GM12873 (cell line): ENCODE measurements at regions not wholly inside any gene's neighbourhood (a gene's known extent, or its start where the extent isn't known, plus 50 kb on each side); places are given as distances from the start of the nearest gene placed in this dataset.

Source experiments
- TF ChIP-seq, protein P1 (sequence below): IDR thresholded peaks from 2 replicates; pipeline ENCODE4 v1.5.1; 2012; ENCODE audit warnings: low read depth, mild to moderate bottlenecking, moderate library complexity, low read length, control low read depth; ENCODE audit not compliant: insufficient read depth; ENCODE audit errors: missing control alignments

DNA sequence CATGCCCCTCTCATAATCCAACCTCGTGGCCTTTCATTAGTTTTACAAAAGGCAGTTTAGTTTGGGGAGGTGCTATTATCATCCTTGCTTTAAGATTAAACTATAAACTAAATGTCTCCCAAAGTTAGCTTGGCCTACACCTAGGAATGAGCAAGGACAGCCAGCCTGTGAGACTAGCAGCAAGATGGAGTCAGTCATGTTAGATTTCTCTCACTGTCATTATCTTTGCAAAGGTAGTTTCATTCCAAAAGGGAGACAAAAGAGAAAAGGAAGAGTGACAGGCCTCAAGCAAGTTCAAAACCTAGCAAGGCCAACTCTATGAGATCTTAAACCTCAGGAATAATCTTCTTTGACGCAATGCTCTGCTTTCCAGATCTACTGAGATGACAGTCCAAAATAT lies 232.2 kb downstream of the UBE3D start:
- TF ChIP-seq, protein P1, sequence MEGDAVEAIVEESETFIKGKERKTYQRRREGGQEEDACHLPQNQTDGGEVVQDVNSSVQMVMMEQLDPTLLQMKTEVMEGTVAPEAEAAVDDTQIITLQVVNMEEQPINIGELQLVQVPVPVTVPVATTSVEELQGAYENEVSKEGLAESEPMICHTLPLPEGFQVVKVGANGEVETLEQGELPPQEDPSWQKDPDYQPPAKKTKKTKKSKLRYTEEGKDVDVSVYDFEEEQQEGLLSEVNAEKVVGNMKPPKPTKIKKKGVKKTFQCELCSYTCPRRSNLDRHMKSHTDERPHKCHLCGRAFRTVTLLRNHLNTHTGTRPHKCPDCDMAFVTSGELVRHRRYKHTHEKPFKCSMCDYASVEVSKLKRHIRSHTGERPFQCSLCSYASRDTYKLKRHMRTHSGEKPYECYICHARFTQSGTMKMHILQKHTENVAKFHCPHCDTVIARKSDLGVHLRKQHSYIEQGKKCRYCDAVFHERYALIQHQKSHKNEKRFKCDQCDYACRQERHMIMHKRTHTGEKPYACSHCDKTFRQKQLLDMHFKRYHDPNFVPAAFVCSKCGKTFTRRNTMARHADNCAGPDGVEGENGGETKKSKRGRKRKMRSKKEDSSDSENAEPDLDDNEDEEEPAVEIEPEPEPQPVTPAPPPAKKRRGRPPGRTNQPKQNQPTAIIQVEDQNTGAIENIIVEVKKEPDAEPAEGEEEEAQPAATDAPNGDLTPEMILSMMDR: no peak

DNA sequence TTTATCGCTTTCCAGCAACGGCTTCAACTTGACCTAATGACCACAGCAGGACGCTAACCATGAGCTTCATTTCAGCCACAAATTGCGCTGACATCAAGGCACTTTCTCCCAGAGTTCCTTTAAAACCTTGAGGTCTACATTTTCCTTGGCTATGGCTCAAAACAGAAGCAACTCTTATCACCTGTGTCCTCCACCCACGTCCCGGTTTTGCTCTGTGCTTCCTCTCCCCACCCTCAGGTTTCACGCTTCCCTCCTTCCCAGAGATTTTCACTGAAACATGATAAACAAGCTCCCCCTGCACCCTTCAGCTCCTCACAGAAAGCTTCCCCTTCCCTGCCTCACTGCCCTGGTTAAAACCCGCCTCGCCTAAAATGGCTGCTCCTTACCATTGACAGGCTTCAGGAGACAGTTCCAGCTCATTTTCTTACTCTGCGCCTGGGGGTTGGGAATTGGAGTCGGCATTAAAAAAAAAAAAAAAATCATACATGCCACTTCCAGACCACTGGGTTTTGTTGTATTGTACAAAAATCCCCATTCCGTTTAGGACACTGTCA lies 229.5 kb downstream of the UBE3D start:
- TF ChIP-seq, protein P1: no peak

DNA sequence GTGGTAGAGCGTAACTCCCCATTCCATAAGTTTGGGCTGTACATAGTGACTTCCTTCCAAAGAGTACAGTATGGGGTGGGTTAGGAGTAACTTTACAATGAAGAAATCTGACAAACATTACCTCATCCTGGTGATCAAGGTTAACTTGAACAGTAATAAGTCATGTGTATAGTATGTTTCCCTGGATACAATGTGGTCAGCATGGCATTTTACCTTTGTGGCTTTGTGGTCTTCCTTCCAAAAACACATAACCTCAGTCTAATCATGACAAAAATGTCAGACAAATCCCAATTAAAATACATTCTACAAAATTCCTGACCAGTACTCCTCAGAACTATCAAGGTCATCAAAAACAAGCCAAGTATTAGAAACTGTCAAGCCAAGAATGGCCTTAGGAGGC lies 225.1 kb downstream of the UBE3D start:
- TF ChIP-seq, protein P1: no peak

DNA sequence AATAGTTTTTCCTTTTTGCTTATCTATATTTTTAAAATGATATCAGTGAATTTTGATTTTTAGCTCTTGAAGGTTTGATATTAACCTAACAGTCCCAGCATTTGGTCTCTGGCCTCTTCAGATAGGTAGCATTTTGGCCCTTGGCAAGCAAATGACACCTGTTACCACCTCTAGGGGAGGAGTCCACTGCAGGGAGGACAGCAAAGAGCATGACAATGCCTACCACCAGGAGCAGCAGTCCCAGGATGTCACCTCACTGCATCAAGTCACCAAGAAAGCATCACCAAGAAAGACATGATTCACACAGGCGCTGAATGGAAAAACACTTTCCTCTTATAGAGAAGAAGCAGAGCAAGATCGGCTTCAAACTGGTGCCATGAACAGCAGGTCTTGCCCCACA lies 224.3 kb downstream of the UBE3D start:
- TF ChIP-seq, protein P1: no peak
